OCI-LY7 (cell line): ENCODE measurements at regions not wholly inside any gene's neighbourhood (a gene's known extent, or its start where the extent isn't known, plus 50 kb on each side); places are given as distances from the start of the nearest gene placed in this dataset.

ENCODE experiments used
- CTCF ChIP-seq: fragments of 200-600 bp; sonication (generic); conservative IDR thresholded peaks from 2 replicates; pipeline ENCODE4 v1.5.1; 2014; ENCODE audit warnings: mild to moderate bottlenecking, antibody characterized with exemption, low read length, moderate library complexity, mixed read lengths
- EZH2phosphoT487 ChIP-seq: fragments of 200-600 bp; sonication (generic); IDR thresholded peaks from 2 replicates; pipeline ENCODE4 v1.6.1; 2018; ENCODE audit warnings: low read depth, borderline replicate concordance, mild to moderate bottlenecking, mixed run types, antibody characterized with exemption, low read length, moderate library complexity, mixed read lengths

GRCh38 chr1:199678771-199679170 lies 348.7 kb upstream of the NR5A2 start:
- TF ChIP-seq CTCF (no peak), EZH2phosphoT487 (no peak)
